ENCODE measurements at regions not wholly inside any gene's neighbourhood (a gene's known extent, or its start where the extent isn't known, plus 50 kb on each side); places are given as distances from the start of the nearest gene placed in this dataset.
"Not testable (repeated sequence)": the region's sequence is repeated elsewhere in the genome, so short reads cannot be mapped to it uniquely, and the experiment has no call there.

- Histone ChIP-seq H3K27ac (ENCODE audit: low read length) (no peak overlapping the region), H3K9me3 (ENCODE audit: control insufficient read depth, insufficient read depth, low read length) (no peaks in the 10 kb centered on the region), H3K27me3 (ENCODE audit: control insufficient read depth, insufficient read depth, low read length) (no peaks in the 10 kb centered on the region), H3K4me3 (ENCODE audit: low read length) (no peak overlapping the region), H3K4me1 (ENCODE audit: control insufficient read depth, insufficient read depth, low read length) (no peaks in the 10 kb centered on the region), H3K36me3 (ENCODE audit: control insufficient read depth, insufficient read depth, low read length) (no peaks in the 10 kb centered on the region)
- DNase-seq (ENCODE audit: low read depth, low spot score) = no peak
- no CpG with 5 or more reads among the region's 4 CpGs for WGBS (ENCODE audit: insufficient coverage, insufficient read length)
Measured at GRCh38 chr6:160804639-160805038, 102.6 kb downstream of the PLG start.

- H3K36me3 ChIP-seq (ENCODE audit: control insufficient read depth, insufficient read depth, low read length) = no peaks in the 10 kb centered on the region
- no peaks in the 10 kb centered on the region for H3K27me3 ChIP-seq (ENCODE audit: control insufficient read depth, insufficient read depth, low read length)
- H3K4me3 ChIP-seq (ENCODE audit: low read length) = no peak overlapping the region
- WGBS (ENCODE audit: insufficient coverage, insufficient read length) = no CpG with 5 or more reads among the region's 2 CpGs
- DNase-seq (ENCODE audit: low read depth, low spot score) = no peak
- no peaks in the 10 kb centered on the region for H3K9me3 ChIP-seq (ENCODE audit: control insufficient read depth, insufficient read depth, low read length)
- H3K4me1 ChIP-seq (ENCODE audit: control insufficient read depth, insufficient read depth, low read length) = no peaks in the 10 kb centered on the region
- no peak overlapping the region for H3K27ac ChIP-seq (ENCODE audit: low read length)
Measured at GRCh38 chr6:160808263-160808662, 106.2 kb downstream of the PLG start.

- Histone ChIP-seq H3K36me3 (ENCODE audit: control insufficient read depth, insufficient read depth, low read length) (no peaks in the 10 kb centered on the region), H3K4me1 (ENCODE audit: control insufficient read depth, insufficient read depth, low read length) (no peaks in the 10 kb centered on the region), H3K27ac (ENCODE audit: low read length) (no peak overlapping the region), H3K9me3 (ENCODE audit: control insufficient read depth, insufficient read depth, low read length) (no peaks in the 10 kb centered on the region), H3K27me3 (ENCODE audit: control insufficient read depth, insufficient read depth, low read length) (no peaks in the 10 kb centered on the region), H3K4me3 (ENCODE audit: low read length) (no peak overlapping the region)
- WGBS (ENCODE audit: insufficient coverage, insufficient read length) = no CpG with 5 or more reads among the region's 3 CpGs
- no peak for DNase-seq (ENCODE audit: low read depth, low spot score)
Measured at GRCh38 chr6:160810238-160810637, 108.2 kb downstream of the PLG start.

- no CpG with 5 or more reads among the region's 2 CpGs for WGBS (ENCODE audit: insufficient coverage, insufficient read length)
- Histone ChIP-seq H3K4me3 (ENCODE audit: low read length) (no peak overlapping the region), H3K4me1 (ENCODE audit: control insufficient read depth, insufficient read depth, low read length) (no peaks in the 10 kb centered on the region), H3K27ac (ENCODE audit: low read length) (no peak overlapping the region), H3K27me3 (ENCODE audit: control insufficient read depth, insufficient read depth, low read length) (no peaks in the 10 kb centered on the region), H3K36me3 (ENCODE audit: control insufficient read depth, insufficient read depth, low read length) (no peaks in the 10 kb centered on the region), H3K9me3 (ENCODE audit: control insufficient read depth, insufficient read depth, low read length) (no peaks in the 10 kb centered on the region)
- DNase-seq (ENCODE audit: low read depth, low spot score) = no peak
Measured at GRCh38 chr6:160812097-160812496, 110.1 kb downstream of the PLG start.

- Histone ChIP-seq H3K4me3 (ENCODE audit: low read length) (no peak overlapping the region), H3K27me3 (ENCODE audit: control insufficient read depth, insufficient read depth, low read length) (no peaks in the 10 kb centered on the region), H3K9me3 (ENCODE audit: control insufficient read depth, insufficient read depth, low read length) (no peaks in the 10 kb centered on the region; the same call in 1 of the 2 replicates), H3K27ac (ENCODE audit: low read length) (no peak overlapping the region), H3K4me1 (ENCODE audit: control insufficient read depth, insufficient read depth, low read length) (no peaks in the 10 kb centered on the region), H3K36me3 (ENCODE audit: control insufficient read depth, insufficient read depth, low read length) (no peaks in the 10 kb centered on the region)
- no CpG with 5 or more reads among the region's 1 CpG for WGBS (ENCODE audit: insufficient coverage, insufficient read length)
- DNase-seq (ENCODE audit: low read depth, low spot score) = no peak
Measured at GRCh38 chr6:160818934-160819333, 116.9 kb downstream of the PLG start.

GRCh38 chr6:160820661-160821060 is 118.6 kb downstream of the PLG start:
- H3K36me3 ChIP-seq (ENCODE audit: control insufficient read depth, insufficient read depth, low read length); H3K27me3 ChIP-seq (ENCODE audit: control insufficient read depth, insufficient read depth, low read length); H3K4me3 ChIP-seq (ENCODE audit: low read length); H3K4me1 ChIP-seq (ENCODE audit: control insufficient read depth, insufficient read depth, low read length); H3K9me3 ChIP-seq (ENCODE audit: control insufficient read depth, insufficient read depth, low read length); DNase-seq (ENCODE audit: low read depth, low spot score); H3K27ac ChIP-seq (ENCODE audit: low read length): not testable (repeated sequence)
- WGBS (ENCODE audit: insufficient coverage, insufficient read length) = no CpG with 5 or more reads among the region's 8 CpGs

GRCh38 chr6:160831739-160832138 is 129.7 kb downstream of the PLG start:
- no peak overlapping the region for H3K27ac ChIP-seq (ENCODE audit: low read length)
- no CpG with 5 or more reads among the region's 1 CpG for WGBS (ENCODE audit: insufficient coverage, insufficient read length)
- no peaks in the 10 kb centered on the region for H3K4me1 ChIP-seq (ENCODE audit: control insufficient read depth, insufficient read depth, low read length)
- H3K36me3 ChIP-seq (ENCODE audit: control insufficient read depth, insufficient read depth, low read length) = no peaks in the 10 kb centered on the region
- H3K27me3 ChIP-seq (ENCODE audit: control insufficient read depth, insufficient read depth, low read length) = no peaks in the 10 kb centered on the region
- DNase-seq (ENCODE audit: low read depth, low spot score) = no peak
- H3K4me3 ChIP-seq (ENCODE audit: low read length) = no peak overlapping the region
- no peaks in the 10 kb centered on the region for H3K9me3 ChIP-seq (ENCODE audit: control insufficient read depth, insufficient read depth, low read length)

GRCh38 chr6:160832422-160832821 is 130.4 kb downstream of the PLG start:
- no peaks in the 10 kb centered on the region for H3K36me3 ChIP-seq (ENCODE audit: control insufficient read depth, insufficient read depth, low read length)
- no peak for DNase-seq (ENCODE audit: low read depth, low spot score)
- no peak overlapping the region for H3K27ac ChIP-seq (ENCODE audit: low read length)
- no peaks in the 10 kb centered on the region for H3K4me1 ChIP-seq (ENCODE audit: control insufficient read depth, insufficient read depth, low read length)
- H3K4me3 ChIP-seq (ENCODE audit: low read length) = no peak overlapping the region
- WGBS (ENCODE audit: insufficient coverage, insufficient read length) = 100% methylated on average over 1 of the region's 2 CpGs
- no peaks in the 10 kb centered on the region for H3K27me3 ChIP-seq (ENCODE audit: control insufficient read depth, insufficient read depth, low read length)
- no peaks in the 10 kb centered on the region for H3K9me3 ChIP-seq (ENCODE audit: control insufficient read depth, insufficient read depth, low read length)

- no CpG with 5 or more reads among the region's 13 CpGs for WGBS (ENCODE audit: insufficient coverage, insufficient read length)
- DNase-seq (ENCODE audit: low read depth, low spot score) = no peak
- Histone ChIP-seq H3K9me3 (ENCODE audit: control insufficient read depth, insufficient read depth, low read length) (no peaks in the 10 kb centered on the region), H3K4me1 (ENCODE audit: control insufficient read depth, insufficient read depth, low read length) (no peaks in the 10 kb centered on the region), H3K27me3 (ENCODE audit: control insufficient read depth, insufficient read depth, low read length) (no peaks in the 10 kb centered on the region), H3K4me3 (ENCODE audit: low read length) (no peak overlapping the region), H3K27ac (ENCODE audit: low read length) (no peak overlapping the region), H3K36me3 (ENCODE audit: control insufficient read depth, insufficient read depth, low read length) (no peaks in the 10 kb centered on the region)
Measured at GRCh38 chr6:160837146-160837545, 135.1 kb downstream of the PLG start.

GRCh38 chr6:160851031-160851430 is 140.5 kb upstream of the MAP3K4 start:
- WGBS (ENCODE audit: insufficient coverage, insufficient read length) = no CpG with 5 or more reads among the region's 5 CpGs
- Histone ChIP-seq H3K27ac (ENCODE audit: low read length) (no peak overlapping the region), H3K36me3 (ENCODE audit: control insufficient read depth, insufficient read depth, low read length) (no peaks in the 10 kb centered on the region), H3K9me3 (ENCODE audit: control insufficient read depth, insufficient read depth, low read length) (no peaks in the 10 kb centered on the region), H3K27me3 (ENCODE audit: control insufficient read depth, insufficient read depth, low read length) (no peaks in the 10 kb centered on the region), H3K4me1 (ENCODE audit: control insufficient read depth, insufficient read depth, low read length) (no peaks in the 10 kb centered on the region), H3K4me3 (ENCODE audit: low read length) (no peak overlapping the region)
- DNase-seq (ENCODE audit: low read depth, low spot score) = no peak

GRCh38 chr6:160853946-160854345 is 137.6 kb upstream of the MAP3K4 start:
- no CpG with 5 or more reads among the region's 7 CpGs for WGBS (ENCODE audit: insufficient coverage, insufficient read length)
- Histone ChIP-seq H3K36me3 (ENCODE audit: control insufficient read depth, insufficient read depth, low read length) (no peaks in the 10 kb centered on the region), H3K9me3 (ENCODE audit: control insufficient read depth, insufficient read depth, low read length) (no peaks in the 10 kb centered on the region), H3K4me3 (ENCODE audit: low read length) (no peak overlapping the region), H3K27ac (ENCODE audit: low read length) (no peak overlapping the region), H3K4me1 (ENCODE audit: control insufficient read depth, insufficient read depth, low read length) (no peaks in the 10 kb centered on the region), H3K27me3 (ENCODE audit: control insufficient read depth, insufficient read depth, low read length) (no peaks in the 10 kb centered on the region)
- DNase-seq (ENCODE audit: low read depth, low spot score) = no peak
